HK-2 (cell line): ENCODE measurements at regions not wholly inside any gene's neighbourhood (a gene's known extent, or its start where the extent isn't known, plus 50 kb on each side); places are given as distances from the start of the nearest gene placed in this dataset.
"Not testable (repeated sequence)": the region's sequence is repeated elsewhere in the genome, so short reads cannot be mapped to it uniquely, and the experiment has no call there.

Experiments
- DNase-seq: peaks from one replicate; pipeline ENCODE4 v3.0.0-alpha.2; 2018; ENCODE audit not compliant: unreplicated experiment

GRCh38 chr12:66733321-66733720, 54.4 kb upstream of the GRIP1 start:
- DNase-seq = no peak

GRCh38 chr12:66733839-66734238, 55.0 kb upstream of the GRIP1 start:
- no peak for DNase-seq

DNA sequence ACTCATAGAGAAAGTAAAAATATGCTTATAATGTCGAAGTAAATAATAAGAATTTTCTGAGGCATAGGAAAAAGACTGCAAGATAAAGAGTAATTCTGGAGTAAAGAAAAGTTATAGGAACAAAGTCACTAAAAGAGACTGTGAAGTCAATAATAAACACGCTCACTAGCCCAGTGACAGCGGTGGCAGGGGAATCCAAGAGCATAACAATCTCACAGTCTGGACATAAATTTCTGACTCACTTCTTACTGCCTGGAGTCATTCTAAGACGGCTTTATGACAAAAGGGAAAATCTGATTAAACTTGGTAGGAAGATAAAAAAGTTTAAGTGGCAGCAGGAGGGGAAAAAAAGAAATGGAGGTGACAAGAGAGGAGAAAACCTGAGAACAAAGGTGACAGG, 56.4 kb upstream of the GRIP1 start:
- DNase-seq = no peak

- DNase-seq = no peak
Observed at GRCh38 chr12:66736931-66737330, 58.1 kb upstream of the GRIP1 start.

- no peak for DNase-seq
Observed at GRCh38 chr12:66739266-66739665, 60.4 kb upstream of the GRIP1 start.

DNA sequence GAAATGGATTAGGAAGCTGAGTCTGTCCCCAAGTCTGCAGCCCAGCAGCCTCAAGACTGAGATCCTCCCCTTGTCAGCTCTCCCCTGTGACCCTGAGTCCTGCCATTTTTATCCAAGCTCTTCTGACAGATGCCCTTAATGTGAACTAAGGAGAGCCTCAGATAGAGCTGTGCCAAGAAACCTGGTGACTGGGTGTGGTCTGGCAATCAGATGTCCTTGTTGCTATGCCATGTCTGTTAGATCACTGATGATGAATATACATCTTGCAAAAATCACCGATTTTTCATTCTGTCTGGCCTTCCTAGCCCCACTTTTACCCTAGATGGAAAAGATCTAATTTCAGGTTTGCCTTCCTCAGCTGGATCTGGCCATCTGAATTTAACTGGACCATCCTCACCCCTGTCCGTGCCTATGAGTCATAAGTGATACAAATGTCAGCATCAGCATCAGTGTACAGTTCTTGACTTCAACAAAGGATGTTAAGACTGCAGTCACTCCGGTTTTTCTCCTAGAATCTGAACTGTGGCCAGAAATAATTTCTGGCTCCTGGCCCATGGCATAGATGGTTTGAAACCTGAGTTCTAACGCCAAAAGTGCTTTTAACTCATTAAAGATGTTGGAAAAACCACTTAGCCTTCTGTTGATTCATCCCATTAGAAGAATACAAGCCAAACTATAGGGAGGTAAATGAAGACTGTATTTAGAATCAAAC, 61.2 kb upstream of the GRIP1 start:
- no peak for DNase-seq

DNA sequence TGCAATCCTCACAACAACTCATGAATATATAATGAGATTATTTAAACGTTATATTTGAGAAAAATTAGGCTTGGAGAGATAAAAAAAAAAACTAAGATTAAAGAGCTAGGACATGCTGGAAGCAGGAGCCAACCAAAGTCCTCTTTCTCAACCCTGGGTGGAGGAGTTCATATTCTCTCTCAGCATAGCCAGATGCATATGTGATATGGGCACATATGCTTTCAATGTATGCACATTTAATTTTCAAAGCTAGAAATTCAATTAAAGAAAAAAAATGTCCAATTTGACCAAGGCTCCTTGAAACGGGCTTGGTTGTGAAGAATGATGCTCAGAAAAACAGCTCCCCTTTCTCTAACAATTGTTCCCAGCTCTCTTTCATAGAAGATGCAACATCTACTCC, 61.9 kb upstream of the GRIP1 start:
- DNase-seq = no peak

DNA sequence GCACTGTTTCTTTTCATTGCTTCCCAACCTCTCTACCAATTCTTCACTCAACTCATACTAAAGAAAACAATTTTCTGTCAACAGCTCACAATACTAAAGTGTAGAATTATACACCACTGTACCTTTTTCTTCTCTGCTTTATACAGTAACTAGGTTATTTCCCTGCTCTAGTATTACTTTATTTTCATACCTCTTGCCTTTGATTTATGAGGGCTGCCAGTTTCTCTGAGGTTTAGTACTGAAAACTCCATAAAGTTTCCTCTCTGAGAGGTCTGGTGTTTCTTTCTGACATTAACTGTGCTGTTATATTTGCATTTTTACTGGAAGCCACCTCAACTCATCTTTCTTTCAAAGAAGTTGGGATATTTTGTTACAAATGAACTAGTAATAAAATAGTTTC, 63.0 kb upstream of the GRIP1 start:
- no peak for DNase-seq

DNA sequence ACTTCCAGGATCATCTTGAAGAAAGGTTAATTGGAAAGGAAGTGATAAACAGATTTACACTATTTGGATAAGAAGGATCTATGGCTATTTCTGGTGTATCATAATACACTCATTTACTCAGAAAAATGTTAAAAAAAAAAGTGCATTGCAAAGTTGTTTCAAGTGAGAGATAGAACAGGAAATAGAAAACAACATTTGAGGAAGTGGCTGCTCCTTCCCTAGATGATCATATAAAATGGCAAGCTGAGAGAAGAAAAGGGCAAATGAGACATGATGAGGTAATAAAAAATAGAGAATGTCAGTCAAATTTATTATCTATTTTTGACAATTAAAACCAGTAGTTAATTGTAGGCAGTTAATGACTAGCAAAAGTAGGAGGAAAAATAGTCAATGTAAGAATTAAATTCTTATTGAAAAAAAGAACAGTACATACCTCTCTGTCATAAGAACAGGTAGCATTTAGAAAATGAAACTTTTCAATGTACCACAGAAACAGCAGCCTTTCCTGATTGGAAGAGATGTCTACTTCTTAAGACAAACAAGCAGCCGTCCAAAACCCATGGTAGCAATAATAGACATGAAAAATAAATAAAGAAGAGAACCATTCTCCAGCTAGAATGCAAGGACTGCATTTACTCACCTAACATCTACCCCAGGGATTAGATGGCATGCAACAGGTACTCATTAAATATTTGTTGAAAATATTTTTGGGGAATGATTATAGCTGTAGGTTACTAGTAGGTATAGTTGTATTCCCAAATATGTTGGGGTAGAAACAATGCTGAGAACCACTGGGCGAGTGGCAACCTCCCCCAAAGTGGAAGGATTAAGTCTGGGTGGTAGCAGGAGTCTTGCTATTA, 63.9 kb upstream of the GRIP1 start:
- DNase-seq = no peak

DNA sequence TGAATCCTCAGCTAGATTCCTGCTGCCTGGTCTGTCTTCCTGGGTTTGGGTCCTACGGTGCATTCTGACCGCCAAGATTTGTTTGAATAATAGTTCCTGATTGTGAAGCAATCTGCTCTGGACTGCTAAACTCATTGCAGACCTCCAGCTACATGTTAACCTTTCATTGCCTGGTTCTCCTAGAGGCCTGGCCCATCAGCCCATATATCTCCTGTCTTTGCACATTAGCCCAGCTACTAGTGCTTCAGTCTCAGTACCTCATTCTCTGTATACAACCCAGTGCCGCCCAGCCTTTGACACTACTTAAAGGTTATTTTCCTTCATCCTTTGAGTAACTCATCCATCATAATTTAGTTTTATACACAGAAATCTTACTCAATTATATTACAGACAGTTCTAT, 65.6 kb upstream of the GRIP1 start:
- no peak for DNase-seq

DNA sequence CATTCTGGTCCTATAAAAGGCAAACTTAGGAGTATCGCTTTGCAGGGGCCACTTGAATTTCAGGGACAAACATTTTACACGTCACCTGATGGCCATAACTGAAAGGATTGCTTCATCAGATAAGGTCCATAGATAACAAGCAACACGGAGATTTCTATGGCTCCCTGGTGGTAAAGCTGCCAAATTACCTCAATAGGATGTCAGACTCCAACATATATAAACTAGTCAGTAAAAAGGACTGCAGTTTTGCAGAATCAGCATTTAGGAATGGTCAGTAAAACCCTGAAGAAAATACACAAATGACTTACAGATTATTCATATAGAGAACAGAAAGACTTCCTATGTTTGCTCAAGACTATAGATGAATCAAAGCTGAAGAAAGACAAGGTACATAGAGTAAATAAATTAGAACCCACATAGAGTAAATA, 66.1 kb upstream of the GRIP1 start:
- DNase-seq = no peak

GRCh38 chr12:66746489-66747201, 67.8 kb upstream of the GRIP1 start:
- DNase-seq = no peak

DNA sequence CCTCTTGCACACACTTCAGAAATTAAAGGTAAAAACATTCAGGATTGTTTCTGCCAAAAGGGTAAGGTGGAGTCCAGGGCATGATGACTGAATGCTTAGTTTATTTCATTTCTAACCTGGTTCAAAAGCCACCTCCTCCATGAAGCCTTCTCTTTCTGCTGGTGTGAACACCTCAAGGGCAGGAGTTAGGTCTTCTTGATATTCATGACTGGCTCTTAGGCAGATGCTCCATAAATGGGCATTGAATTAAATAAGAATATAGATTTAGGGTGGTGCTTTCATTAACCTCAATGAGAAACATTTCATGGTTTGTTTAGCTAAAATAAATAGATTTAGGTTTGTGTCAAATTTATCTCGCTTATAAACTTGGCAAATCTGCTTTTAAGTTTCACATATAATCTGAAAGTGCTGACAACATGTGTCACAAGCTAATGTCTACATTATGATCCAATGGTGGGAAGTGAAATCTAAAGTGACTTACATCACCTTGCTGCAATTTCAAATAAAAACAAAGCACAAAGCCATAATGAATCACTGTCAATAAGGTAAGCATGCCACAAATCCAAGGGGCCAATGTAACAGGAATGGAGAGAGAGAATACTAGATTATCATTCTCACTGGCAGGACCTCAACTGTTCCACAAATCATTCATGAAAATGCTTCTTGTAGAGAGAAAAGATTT, 72.7 kb upstream of the GRIP1 start:
- no peak for DNase-seq

DNA sequence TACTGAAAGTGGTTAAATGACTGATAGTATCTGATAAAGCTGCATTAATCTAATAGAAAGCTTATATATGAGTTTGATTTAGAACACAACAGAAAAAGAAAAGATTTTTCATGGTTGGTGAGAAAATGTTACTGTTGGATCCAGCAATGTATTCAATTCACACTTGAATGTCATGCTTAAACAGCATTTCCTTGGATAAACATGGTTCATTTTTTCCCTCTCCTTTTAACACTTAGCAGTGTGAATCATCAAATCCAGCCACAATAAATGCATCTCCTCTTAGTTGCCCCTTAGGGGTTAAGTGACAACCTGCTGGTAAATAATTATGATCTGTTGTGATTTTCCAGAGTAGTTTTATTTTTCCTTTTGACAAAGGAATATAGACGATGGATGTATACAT, 74.9 kb upstream of the GRIP1 start:
- DNase-seq = no peak

DNA sequence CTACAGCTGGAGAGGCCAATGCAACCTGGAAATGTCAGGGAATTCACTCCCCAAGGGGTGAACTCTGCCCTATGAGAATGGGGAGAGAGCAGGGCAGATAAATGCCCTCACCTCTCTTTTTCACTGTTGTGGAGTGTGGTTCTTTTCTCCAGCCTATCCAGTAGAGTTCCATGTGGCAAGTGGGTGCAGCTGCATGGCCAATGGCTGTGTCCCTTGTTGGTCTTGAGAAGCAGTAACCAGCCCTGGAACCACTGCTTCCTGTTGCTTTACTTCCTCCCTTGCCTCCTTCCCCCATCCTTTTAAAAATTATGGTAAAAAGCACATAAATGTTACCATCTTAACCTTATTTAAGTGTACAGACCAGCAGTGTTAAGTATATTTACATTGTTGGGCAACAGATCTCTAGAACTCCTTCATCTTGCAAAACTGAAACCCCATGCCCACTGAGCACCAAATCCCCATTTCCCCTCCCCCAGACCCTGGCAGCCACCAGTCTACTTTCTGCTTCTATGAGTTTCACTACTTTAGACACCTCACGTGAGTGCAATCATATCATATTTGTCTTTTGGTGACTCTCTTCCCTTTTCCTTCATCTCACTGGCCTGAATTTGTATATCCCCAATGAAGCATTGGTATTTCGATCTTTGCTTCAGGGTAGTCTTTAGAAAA, 77.0 kb upstream of the GRIP1 start:
- no peak for DNase-seq

DNA sequence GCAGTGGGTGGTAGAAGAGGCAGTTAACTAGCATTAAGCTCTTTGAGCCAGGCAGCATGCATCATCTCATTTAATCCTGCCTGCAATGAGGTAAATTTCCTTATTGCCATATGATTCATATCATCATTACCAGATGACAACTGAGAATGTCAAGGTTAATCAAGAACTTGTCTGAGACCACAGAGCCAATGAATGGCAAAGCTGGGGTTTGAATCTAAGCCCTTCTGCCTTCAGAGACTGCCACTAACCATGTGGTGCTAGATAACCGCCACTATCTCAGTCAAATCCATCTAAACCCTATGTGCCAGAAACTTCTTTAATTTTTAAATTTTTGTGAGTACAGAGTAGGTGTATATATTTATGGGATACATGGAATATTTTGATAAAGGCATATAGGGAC, 77.8 kb upstream of the GRIP1 start:
- DNase-seq = no peak

GRCh38 chr12:66760122-66760521, 81.2 kb upstream of the GRIP1 start:
- DNase-seq = not testable (repeated sequence)

- no peak for DNase-seq
Observed at GRCh38 chr12:66763467-66763866, 84.6 kb upstream of the GRIP1 start.

GRCh38 chr12:66765204-66765603, 86.3 kb upstream of the GRIP1 start:
- DNase-seq = no peak

DNA sequence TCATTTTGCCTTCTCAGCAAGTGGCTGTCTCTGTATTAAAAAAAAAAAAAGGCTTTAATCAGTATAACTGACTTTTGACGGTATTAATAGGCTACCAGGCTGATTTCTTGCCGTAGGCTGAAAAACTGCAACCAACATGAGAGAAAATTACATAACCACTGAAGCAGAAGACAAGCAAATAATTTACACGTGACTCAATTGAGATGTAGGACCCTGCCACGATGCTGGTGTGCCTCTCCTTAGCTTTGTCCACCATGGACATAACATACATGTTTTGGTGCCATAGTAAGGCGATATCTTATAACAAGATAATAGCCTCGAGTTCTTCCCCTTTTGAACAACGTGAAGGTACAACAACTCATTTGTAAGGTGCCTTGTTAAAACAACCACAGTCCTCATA, 88.7 kb upstream of the GRIP1 start:
- no peak for DNase-seq

DNA sequence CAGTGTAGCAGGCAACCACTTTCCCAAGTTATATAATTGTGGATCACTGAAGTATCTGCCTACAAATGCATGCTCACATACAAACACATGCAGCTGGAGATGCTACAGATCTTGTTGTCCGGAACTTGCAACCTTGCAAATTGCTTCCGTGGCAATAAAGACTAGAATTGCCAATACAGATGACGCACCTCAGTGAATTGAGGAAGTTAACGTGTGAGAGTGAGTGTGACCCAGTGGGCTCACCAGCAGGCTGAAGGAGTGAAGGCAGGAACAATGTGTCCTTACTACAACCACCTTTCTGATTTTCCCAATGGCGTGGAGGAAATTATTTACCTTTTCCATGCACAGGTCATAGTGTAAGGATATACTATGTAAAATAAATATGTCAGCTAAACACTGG, 89.4 kb upstream of the GRIP1 start:
- DNase-seq = no peak

- no peak for DNase-seq
Observed at GRCh38 chr12:66774929-66775328, 96.1 kb upstream of the GRIP1 start.
